Motor neuron (in vitro differentiated cells): ENCODE measurements at regions not wholly inside any gene's neighbourhood (a gene's known extent, or its start where the extent isn't known, plus 50 kb on each side); places are given as distances from the start of the nearest gene placed in this dataset.
A peak's percentile ranks its signal among the peaks of the same experiment; 100 is the strongest.

Experiments
- ATAC-seq, 8 experiments: fragments of 200-7000 bp; cut with Tn5 transposase; replicated peaks in 6 of 8; 2 replicates each; pipeline ENCODE4 v1.8.0; 2021; ENCODE audit warnings: mild to moderate bottlenecking in 8 of 8, moderate library complexity in 8 of 8
- H3K27ac ChIP-seq, 2 donors: fragments of 250-450 bp; sonication (Bioruptor Pico); 2 replicates each; pipeline ENCODE4 v1.9.0; 2021; ENCODE audit warnings: antibody characterized with exemption in 2 of 2, mild to moderate bottlenecking in 2 of 2, moderate library complexity in 1 of 2
- H3K4me1 ChIP-seq, 2 donors: fragments of 250-450 bp; sonication (Bioruptor Pico); replicated peaks in 1 of 2; 2 replicates each; pipeline ENCODE4 v1.6.1; 2021; ENCODE audit warnings: antibody characterized with exemption in 2 of 2, mild to moderate bottlenecking in 2 of 2, moderate library complexity in 1 of 2
- H3K4me3 ChIP-seq, 5 donors: fragments of 250-450 bp; sonication (Bioruptor Pico); 2 replicates each; pipeline ENCODE4 v1.9.0; 2021; ENCODE audit warnings: antibody characterized with exemption in 5 of 5, mild to moderate bottlenecking in 5 of 5, moderate library complexity in 4 of 5
- WGBS, 10 experiments: fragments of 450-650 bp; shearing (Covaris generic); methylation state at CpG; one replicate each; pipeline ENCODE4 v1.0.0; 2022; 5-methylcytosine and 5-hydroxymethylcytosine counted together
- in situ Hi-C, 9 experiments: fragments of 400-800 bp; cut with MboI; loops; one replicate each; pipeline ENCODE4 v1.15.0; 2021; ENCODE audit warnings: low sequenced_read_pairs in 9 of 9, low pct_unique_long_range_greater_than_20kb in 2 of 9; ENCODE audit not compliant: unreplicated experiment in 9 of 9

GRCh38 chr11:134740590-134741261 is 328.7 kb upstream of the B3GAT1 start:
- WGBS, 10 experiments: 0 to 100% (median 60%) methylated on average over 1 to 8 of the region's 9 CpGs; no CpG with 5 or more reads in 1 of the 10 experiments
- no peak overlapping the region for H3K4me3 ChIP-seq
- in situ Hi-C loops: no loop called here
- H3K27ac ChIP-seq: no peak overlapping the region
- peak in 1 of 8 experiments; percentile 13 for ATAC-seq
- peaks cover 15 to 28% of the 10 kb centered on the region in 2 donors for H3K4me1 ChIP-seq

- Histone ChIP-seq H3K4me3 (no peak overlapping the region), H3K4me1 (peaks cover 24 to 37% of the 10 kb centered on the region in 2 donors), H3K27ac (no peak overlapping the region)
- ATAC-seq: no peak
- 24 to 100% (median 77%) methylated on average over 1 to 7 of the region's 11 CpGs; no CpG with 5 or more reads in 3 of the 10 experiments for WGBS, 10 experiments
- in situ Hi-C loops: no loop called here
Observed at GRCh38 chr11:134739136-134739535, 327.1 kb upstream of the B3GAT1 start.

GRCh38 chr11:134738581-134738980 is 326.5 kb upstream of the B3GAT1 start:
- WGBS, 10 experiments: 80 to 100% (median 91%) methylated on average over 3 to 17 of the region's 22 CpGs; no CpG with 5 or more reads in 4 of the 10 experiments
- ATAC-seq: no peak
- in situ Hi-C loops: no loop called here
- H3K4me3 ChIP-seq: no peak overlapping the region
- no peak overlapping the region for H3K27ac ChIP-seq
- peaks cover 29 to 43% of the 10 kb centered on the region in 2 donors for H3K4me1 ChIP-seq

- no peak overlapping the region for H3K27ac ChIP-seq
- in situ Hi-C loops: no loop called here
- no peak for ATAC-seq
- WGBS, 10 experiments: 36 to 100% (median 85%) methylated on average over 1 to 6 of the region's 20 CpGs; no CpG with 5 or more reads in 6 of the 10 experiments
- peaks cover 28 to 41% of the 10 kb centered on the region in 2 donors for H3K4me1 ChIP-seq
- H3K4me3 ChIP-seq: no peak overlapping the region
Observed at GRCh38 chr11:134737563-134738510, 325.8 kb upstream of the B3GAT1 start.

- 0 to 100% (median 88%) methylated on average over 1 to 7 of the region's 14 CpGs; no CpG with 5 or more reads in 4 of the 10 experiments for WGBS, 10 experiments
- peak in 2 of 8 experiments; percentile 43 to 46 for ATAC-seq
- H3K4me3 ChIP-seq: no peak overlapping the region
- in situ Hi-C loops: no loop called here
- peaks cover 32 to 33% of the 10 kb centered on the region in 2 donors for H3K4me1 ChIP-seq
- H3K27ac ChIP-seq: no peak overlapping the region
Observed at GRCh38 chr11:134736251-134736947, 324.4 kb upstream of the B3GAT1 start.

GRCh38 chr11:134734894-134735293 is 322.9 kb upstream of the B3GAT1 start:
- Histone ChIP-seq H3K27ac (no peak overlapping the region), H3K4me1 (peaks cover 28 to 34% of the 10 kb centered on the region in 2 donors), H3K4me3 (no peak overlapping the region)
- in situ Hi-C loops: no loop called here
- no peak for ATAC-seq
- WGBS, 10 experiments: 0 to 85% (median 17%) methylated on average over 1 to 3 of the region's 14 CpGs; no CpG with 5 or more reads in 7 of the 10 experiments

GRCh38 chr11:134734141-134734845 is 322.3 kb upstream of the B3GAT1 start:
- Histone ChIP-seq H3K27ac (no peak overlapping the region), H3K4me3 (no peak overlapping the region), H3K4me1 (peaks cover 28 to 34% of the 10 kb centered on the region in 2 donors)
- 13 to 85% (median 46%) methylated on average over 1 to 9 of the region's 9 CpGs; no CpG with 5 or more reads in 3 of the 10 experiments for WGBS, 10 experiments
- ATAC-seq: peak in 5 of 8 experiments; percentile 51 to 85 (median 82)
- in situ Hi-C loops: no loop called here

- peak in 1 of 8 experiments; percentile 82 for ATAC-seq
- no peak overlapping the region for H3K4me3 ChIP-seq
- in situ Hi-C loops: no loop called here
- 7 to 95% (median 69%) methylated on average over 2 to 5 of the region's 9 CpGs; no CpG with 5 or more reads in 6 of the 10 experiments for WGBS, 10 experiments
- H3K4me1 ChIP-seq: peaks cover 28 to 34% of the 10 kb centered on the region in 2 donors
- no peak overlapping the region for H3K27ac ChIP-seq
Observed at GRCh38 chr11:134733646-134734045, 321.6 kb upstream of the B3GAT1 start.

GRCh38 chr11:134731213-134731961 is 319.3 kb upstream of the B3GAT1 start:
- Histone ChIP-seq H3K27ac (no peak overlapping the region), H3K4me3 (no peak overlapping the region), H3K4me1 (peaks cover 25 to 40% of the 10 kb centered on the region in 2 donors)
- ATAC-seq: peak in 5 of 8 experiments; percentile 71 to 90 (median 78)
- 17 to 60% (median 27%) methylated on average over 1 to 9 of the region's 9 CpGs; no CpG with 5 or more reads in 1 of the 10 experiments for WGBS, 10 experiments
- in situ Hi-C loops: no loop called here

GRCh38 chr11:134730561-134731212 is 318.6 kb upstream of the B3GAT1 start:
- ATAC-seq: no peak
- H3K4me3 ChIP-seq: no peak overlapping the region
- in situ Hi-C loops: no loop called here
- H3K27ac ChIP-seq: no peak overlapping the region
- H3K4me1 ChIP-seq: peaks cover 29 to 35% of the 10 kb centered on the region in 2 donors
- WGBS, 10 experiments: 0 to 83% (median 57%) methylated on average over 1 to 5 of the region's 5 CpGs; no CpG with 5 or more reads in 3 of the 10 experiments

GRCh38 chr11:134730101-134730500 is 318.1 kb upstream of the B3GAT1 start:
- Histone ChIP-seq H3K27ac (no peak overlapping the region), H3K4me1 (peaks cover 34 to 37% of the 10 kb centered on the region in 2 donors), H3K4me3 (no peak overlapping the region)
- 0 to 86% (median 63%) methylated on average over 1 to 2 of the region's 4 CpGs; no CpG with 5 or more reads in 4 of the 10 experiments for WGBS, 10 experiments
- no peak for ATAC-seq
- in situ Hi-C loops: no loop called here
